NOMO-1 (cell line): ENCODE measurements at regions not wholly inside any gene's neighbourhood (a gene's known extent, or its start where the extent isn't known, plus 50 kb on each side); places are given as distances from the start of the nearest gene placed in this dataset.
"Not testable (repeated sequence)": the region's sequence is repeated elsewhere in the genome, so short reads cannot be mapped to it uniquely, and the experiment has no call there.

ENCODE experiments used
- DNase-seq, 2 experiments: peaks; one replicate each; lab custom pipeline; 2025; ENCODE audit not compliant: unreplicated experiment in 2 of 2; lab: John Stamatoyannopoulos, UW

DNA sequence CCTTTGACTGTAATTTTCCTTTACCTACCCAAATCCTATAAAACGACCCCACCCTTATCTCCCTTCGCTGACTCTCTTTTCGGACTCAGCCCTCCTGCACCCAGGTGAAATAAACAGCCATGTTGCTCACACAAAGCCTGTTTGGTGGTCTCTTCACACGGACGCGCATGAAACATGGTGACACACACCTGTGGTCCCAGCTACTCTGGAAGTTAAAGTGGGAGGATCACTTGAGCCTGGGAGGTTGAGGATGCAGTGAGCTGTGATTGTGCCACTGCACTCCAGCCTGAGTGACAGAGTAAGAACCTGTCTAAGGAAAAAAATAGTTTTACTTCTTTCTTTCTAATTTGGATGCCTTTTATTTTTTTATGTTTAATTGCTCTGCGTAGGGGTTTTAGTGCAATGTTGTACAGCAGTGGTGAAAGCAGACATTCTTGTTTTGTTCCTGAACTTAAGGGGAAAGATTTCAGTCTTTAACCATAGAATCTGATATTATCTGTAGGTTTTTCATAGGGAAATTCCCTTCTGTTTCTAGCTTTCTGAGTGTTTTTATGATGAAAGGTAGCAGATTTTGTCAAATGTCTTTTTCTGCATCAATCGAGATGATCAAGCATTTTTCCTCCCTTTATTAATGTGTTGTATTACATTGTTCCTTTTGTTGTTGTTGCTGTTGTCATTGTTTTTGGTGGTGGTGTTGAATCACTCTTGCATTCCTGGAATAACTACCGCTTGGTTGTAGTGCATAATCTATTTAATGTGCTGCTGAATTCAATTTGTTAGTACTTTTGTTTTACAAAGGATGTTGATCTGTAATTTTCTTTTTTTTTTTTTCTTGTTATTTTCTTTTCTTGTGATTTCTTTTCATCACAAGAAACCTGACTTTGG lies 497.4 kb downstream of the DISC1 start:
- no peak for DNase-seq

- not testable (repeated sequence) for DNase-seq
Observed at GRCh38 chr1:232117903-232118302, 491.3 kb downstream of the DISC1 start.

DNA sequence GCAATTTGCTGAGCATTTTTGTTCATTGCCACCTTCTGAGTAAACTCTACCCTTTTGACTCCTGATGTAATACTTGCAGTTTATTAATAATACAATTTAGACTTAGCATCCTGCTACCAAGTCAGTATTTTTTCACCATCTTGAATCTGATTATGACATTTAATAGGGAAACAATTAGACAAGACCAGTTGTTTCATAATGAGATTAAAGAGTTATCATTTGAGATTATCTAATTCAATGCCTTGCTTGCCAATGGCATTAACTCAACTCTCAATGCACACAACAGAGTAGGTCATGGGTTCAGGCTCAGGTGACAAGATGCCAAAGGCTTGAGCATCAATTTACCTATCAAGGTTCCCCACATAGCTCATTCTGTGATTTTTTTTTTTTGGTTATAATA lies 488.4 kb downstream of the DISC1 start:
- DNase-seq, result no peak

DNA sequence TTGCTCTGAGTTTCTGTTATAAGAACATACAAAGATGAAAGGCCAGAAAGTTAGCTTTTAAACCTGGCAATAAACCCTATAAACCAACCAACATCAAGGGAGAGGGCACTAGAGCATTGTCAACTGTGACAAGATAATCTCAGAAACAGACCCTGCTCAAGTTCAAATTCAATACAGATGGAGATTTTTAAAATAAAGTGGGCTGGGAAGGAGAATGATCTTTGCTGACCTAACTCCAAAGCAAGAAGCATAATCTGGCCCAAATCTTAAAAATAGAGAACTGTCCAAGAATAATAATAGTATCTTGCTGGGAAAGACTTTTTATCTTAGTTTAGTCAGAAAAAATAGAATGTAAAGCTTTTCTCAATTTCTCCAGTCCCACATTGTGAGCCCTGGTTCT lies 485.5 kb downstream of the DISC1 start:
- DNase-seq, result no peak

DNA sequence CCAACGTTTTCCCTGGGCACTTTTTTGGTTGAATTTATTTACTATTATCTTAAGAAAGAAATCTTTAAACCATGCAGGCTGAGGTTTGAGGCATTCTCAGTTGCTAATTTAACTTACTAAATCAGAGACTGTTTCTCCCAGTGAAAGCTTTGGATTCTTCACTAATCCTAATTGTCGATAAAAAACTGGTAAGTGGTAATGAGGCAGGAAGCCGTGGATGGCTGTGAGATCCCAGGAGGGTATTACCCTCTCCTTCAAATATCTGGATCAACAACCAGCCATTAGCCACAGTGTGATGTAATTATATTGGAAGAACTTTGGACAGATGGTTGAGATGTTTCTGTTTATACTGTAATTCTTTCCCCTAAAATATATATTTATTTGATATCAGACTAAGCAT lies 485.0 kb downstream of the DISC1 start:
- no peak for DNase-seq

DNA sequence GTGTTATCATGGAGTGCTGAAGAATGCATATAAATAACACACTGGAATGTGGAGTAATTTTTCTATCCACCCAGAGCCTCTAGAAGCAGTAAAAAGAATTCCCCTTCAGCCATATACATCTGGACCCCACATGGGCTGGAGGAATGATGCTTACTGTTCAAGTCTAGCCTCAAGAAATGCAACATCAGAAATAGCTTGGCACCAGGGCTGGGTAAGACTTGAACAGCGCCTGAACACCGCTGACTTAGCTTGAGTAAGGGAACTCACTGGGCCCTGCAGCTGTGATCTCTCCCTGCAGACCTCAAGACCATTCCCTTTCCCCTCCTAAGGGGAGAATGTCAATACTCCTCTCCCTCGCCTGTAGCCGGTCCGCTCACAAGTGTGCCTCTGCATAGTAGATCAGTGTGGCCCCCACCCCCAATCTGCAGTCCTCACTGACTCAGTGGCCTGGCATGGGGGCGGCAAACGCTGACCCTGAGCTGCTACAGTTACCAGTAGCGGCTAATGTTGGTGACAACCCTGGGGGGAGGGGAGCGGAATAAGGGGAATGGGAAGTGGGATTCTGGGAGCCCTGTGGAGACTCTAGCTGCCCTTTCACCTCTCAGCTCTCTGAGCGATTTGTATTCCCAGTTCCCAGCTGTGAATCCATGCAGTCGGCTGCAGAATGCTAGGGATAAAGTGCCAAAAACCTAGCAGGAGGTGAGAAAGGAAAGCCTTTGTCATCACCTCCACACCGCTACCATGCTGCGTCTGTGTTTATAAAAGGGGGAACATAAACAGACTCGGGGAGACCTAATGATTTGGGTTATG lies 483.9 kb downstream of the DISC1 start:
- no peak for DNase-seq

DNA sequence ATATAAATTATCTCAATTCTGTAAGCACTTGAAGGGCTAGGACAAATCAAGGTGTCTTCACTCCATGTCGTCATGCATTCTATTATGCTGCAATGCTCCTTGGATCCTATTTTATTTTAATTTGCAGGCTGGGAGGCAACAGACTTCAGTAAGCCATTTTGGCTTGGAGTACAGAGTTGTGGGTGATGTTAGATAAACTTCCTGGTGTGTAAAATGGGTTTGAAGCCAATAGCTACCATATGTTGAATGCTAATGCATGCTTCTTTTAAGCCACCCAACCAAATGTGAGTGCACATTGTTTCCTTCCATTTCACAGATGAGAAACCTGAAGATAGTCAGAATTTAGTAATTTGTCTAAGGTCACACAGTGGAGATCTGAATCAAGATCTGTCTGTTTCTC lies 482.8 kb downstream of the DISC1 start:
- DNase-seq, result no peak

GRCh38 chr1:232108598-232108997 lies 482.0 kb downstream of the DISC1 start:
- no peak for DNase-seq

DNA sequence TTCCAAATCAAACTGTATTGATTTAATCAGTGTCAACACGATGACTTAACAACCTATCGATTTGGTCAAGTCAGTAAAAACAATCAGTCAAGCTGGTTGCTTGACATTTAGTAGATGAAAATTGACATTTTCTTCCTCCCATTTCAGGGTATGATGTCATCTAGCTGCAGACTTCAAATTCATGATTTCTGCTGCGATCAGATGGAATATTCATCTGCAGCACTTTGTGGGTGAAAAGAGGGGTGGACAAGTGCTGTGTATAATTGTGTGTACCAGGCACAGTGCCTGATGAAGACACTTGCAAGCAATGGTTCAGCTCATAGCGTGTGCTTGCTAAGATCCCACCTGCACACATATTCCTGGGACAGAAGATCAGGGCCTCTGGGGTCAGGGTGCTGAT lies 479.8 kb downstream of the DISC1 start:
- no peak for DNase-seq

GRCh38 chr1:232105561-232105960 lies 479.0 kb downstream of the DISC1 start:
- DNase-seq, result no peak

- no peak for DNase-seq
Observed at GRCh38 chr1:232101231-232101630, 474.6 kb downstream of the DISC1 start.

DNA sequence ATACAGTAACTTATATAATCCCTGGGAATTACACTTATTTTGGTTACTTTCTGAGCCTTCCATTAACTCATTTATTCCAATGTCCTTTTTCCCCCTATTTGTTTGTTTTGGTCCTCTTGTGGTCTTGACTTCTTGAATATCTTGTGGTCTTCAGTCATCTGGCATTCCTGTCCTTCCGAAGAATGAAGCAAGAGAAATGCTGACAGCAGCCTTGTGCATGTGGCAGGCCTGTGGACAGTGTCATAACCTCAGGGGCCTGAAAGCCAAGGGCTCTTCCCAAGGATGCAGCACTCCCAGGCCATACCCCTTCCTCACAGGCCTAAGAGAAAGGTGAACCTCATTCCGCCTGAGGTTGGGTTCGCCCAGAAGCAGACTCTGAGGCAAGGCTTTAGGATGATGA lies 470.2 kb downstream of the DISC1 start:
- DNase-seq, result no peak
